Liver (tissue), 8 donors: ENCODE measurements at regions not wholly inside any gene's neighbourhood (a gene's known extent, or its start where the extent isn't known, plus 50 kb on each side); places are given as distances from the start of the nearest gene placed in this dataset.

ENCODE experiments used
- DNase-seq: peaks from one replicate; pipeline ENCODE4 v3.0.0-alpha.2; 2017; ENCODE audit warnings: low spot score
- H3K27ac ChIP-seq, 2 donors: one replicate each; pipeline ENCODE4 v1.7.0; 2013; ENCODE audit warnings: inconsistent platforms in 2 of 2, low read length in 2 of 2, control low read depth in 1 of 2, low read depth in 1 of 2, mild to moderate bottlenecking in 1 of 2
- H3K27me3 ChIP-seq, 4 donors: one replicate each; pipeline versions ENCODE4 v1.6.1 to v1.7.0; 2013; ENCODE audit warnings: low read length in 3 of 4, inconsistent platforms in 1 of 4, mild to moderate bottlenecking in 1 of 4, moderate library complexity in 1 of 4; ENCODE audit not compliant: control insufficient read depth in 4 of 4, insufficient read depth in 4 of 4
- H3K36me3 ChIP-seq, 4 donors: one replicate each; pipeline versions ENCODE4 v1.6.1 to v1.7.0; 2013; ENCODE audit warnings: low read length in 3 of 4, mild to moderate bottlenecking in 3 of 4, low read depth in 1 of 4, moderate library complexity in 1 of 4; ENCODE audit not compliant: control insufficient read depth in 4 of 4, insufficient read depth in 3 of 4
- H3K4me1 ChIP-seq, 4 donors: one replicate each; pipeline versions ENCODE4 v1.6.1 to v1.7.0; 2013; ENCODE audit warnings: low read length in 3 of 4, mild to moderate bottlenecking in 3 of 4, moderate library complexity in 1 of 4; ENCODE audit not compliant: control insufficient read depth in 4 of 4, insufficient read depth in 4 of 4
- H3K4me3 ChIP-seq, 3 donors: one replicate each; pipeline versions ENCODE4 v1.6.1 to v1.7.0; 2013; ENCODE audit warnings: low read length in 3 of 3, control low read depth in 1 of 3, low read depth in 1 of 3, mild to moderate bottlenecking in 1 of 3
- H3K9ac ChIP-seq, 2 donors: one replicate each; pipeline ENCODE4 v1.7.0; 2013; ENCODE audit warnings: low read length in 2 of 2, mild to moderate bottlenecking in 2 of 2, moderate library complexity in 2 of 2, control low read depth in 1 of 2, low read depth in 1 of 2
- H3K9me3 ChIP-seq, 4 donors: one replicate each; pipeline versions ENCODE4 v1.6.1 to v1.7.0; 2013; ENCODE audit warnings: low read length in 3 of 4; ENCODE audit not compliant: control insufficient read depth in 4 of 4
- CTCF ChIP-seq: fragments of 150-350 bp; IDR thresholded peaks from 2 replicates; pipeline ENCODE4 v1.5.1; 2017; ENCODE audit warnings: improper control_type of control experiment, low read depth, low read length; ENCODE audit not compliant: missing input control
- EGR1 ChIP-seq, 2 donors: IDR thresholded peaks; 2 replicates each; pipeline ENCODE4 v1.6.1; 2016 to 2018; ENCODE audit warnings: antibody characterized with exemption in 2 of 2, low read depth in 2 of 2
- FOXA2 ChIP-seq: IDR thresholded peaks from 2 replicates; pipeline ENCODE4 v1.6.1; 2016; ENCODE audit warnings: antibody characterized with exemption
- GABPA ChIP-seq, 2 donors: IDR thresholded peaks in 1 of 2; conservative IDR thresholded peaks in 1 of 2; 2 replicates each; pipeline ENCODE4 v1.6.1; 2016; ENCODE audit warnings: antibody characterized with exemption in 2 of 2, mild to moderate bottlenecking in 1 of 2, moderate library complexity in 1 of 2
- HNF4A ChIP-seq, 2 donors: conservative IDR thresholded peaks; 2 replicates each; pipeline ENCODE4 v1.6.1; 2016; ENCODE audit warnings: antibody characterized with exemption in 2 of 2, mild to moderate bottlenecking in 2 of 2
- NR2F2 ChIP-seq: IDR thresholded peaks from 2 replicates; pipeline ENCODE4 v1.6.1; 2016; ENCODE audit warnings: antibody characterized with exemption
- RAD21 ChIP-seq, 2 donors: IDR thresholded peaks; 2 replicates each; pipeline ENCODE4 v1.6.1; 2016; ENCODE audit warnings: antibody characterized with exemption in 2 of 2, mild to moderate bottlenecking in 2 of 2
- REST ChIP-seq: IDR thresholded peaks from 2 replicates; pipeline ENCODE4 v1.6.1; 2016; ENCODE audit warnings: antibody characterized with exemption, mild to moderate bottlenecking
- RXRA ChIP-seq, 2 donors: IDR thresholded peaks; 2 replicates each; pipeline ENCODE4 v1.6.1; 2017 to 2018; ENCODE audit warnings: antibody characterized with exemption in 2 of 2, mild to moderate bottlenecking in 1 of 2
- SP1 ChIP-seq: IDR thresholded peaks from 2 replicates; pipeline ENCODE4 v1.6.1; 2018; ENCODE audit warnings: antibody characterized with exemption, mild to moderate bottlenecking
- TAF1 ChIP-seq: conservative IDR thresholded peaks from 2 replicates; pipeline ENCODE4 v1.6.1; 2016; ENCODE audit warnings: antibody characterized with exemption, mild to moderate bottlenecking
- YY1 ChIP-seq: IDR thresholded peaks from 2 replicates; pipeline ENCODE4 v1.6.1; 2016; ENCODE audit warnings: antibody characterized with exemption, mild to moderate bottlenecking
- ZBTB33 ChIP-seq: IDR thresholded peaks from 2 replicates; pipeline ENCODE4 v1.6.1; 2016; ENCODE audit warnings: antibody characterized with exemption
- WGBS: extraction: QIAGEN DNeasy Blood & Tissue Kit; methylation state at CpG from one replicate; pipeline ENCODE4 v1.1.7; 2013; 5-methylcytosine and 5-hydroxymethylcytosine counted together
- TF ChIP-seq, protein P1 (sequence below): IDR thresholded peaks from 2 replicates; pipeline ENCODE4 v1.6.1; 2016; ENCODE audit warnings: antibody characterized with exemption
- TF ChIP-seq, protein P2 (sequence below): IDR thresholded peaks from 2 replicates; pipeline ENCODE4 v1.6.1; 2016; ENCODE audit warnings: antibody characterized with exemption
- donor health status: healthy.
- donor health status: healthy.
- donor health status: healthy.
- donor health status: healthy.
- donor health status: healthy.

DNA sequence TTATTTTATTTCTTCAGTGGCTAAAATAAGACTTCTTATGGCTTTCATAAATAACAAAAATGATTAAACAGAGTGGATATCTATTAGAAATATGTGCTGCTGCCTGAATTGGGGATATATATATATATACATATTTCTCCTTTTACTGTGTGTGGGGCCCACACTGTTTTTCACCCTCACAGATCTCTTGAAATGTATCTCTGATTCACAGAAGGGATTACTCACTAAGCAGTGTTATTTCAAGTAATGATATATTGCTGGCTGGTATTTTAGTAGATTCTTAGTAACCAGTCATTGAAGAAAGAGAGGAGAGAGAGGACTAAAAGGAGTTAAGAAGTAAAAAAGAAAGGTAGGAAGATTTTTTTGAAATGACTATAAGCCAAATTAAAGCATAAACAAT is 308.6 kb upstream of the NRP1 start:
- no peaks in the 10 kb centered on the region for H3K27me3 ChIP-seq

DNA sequence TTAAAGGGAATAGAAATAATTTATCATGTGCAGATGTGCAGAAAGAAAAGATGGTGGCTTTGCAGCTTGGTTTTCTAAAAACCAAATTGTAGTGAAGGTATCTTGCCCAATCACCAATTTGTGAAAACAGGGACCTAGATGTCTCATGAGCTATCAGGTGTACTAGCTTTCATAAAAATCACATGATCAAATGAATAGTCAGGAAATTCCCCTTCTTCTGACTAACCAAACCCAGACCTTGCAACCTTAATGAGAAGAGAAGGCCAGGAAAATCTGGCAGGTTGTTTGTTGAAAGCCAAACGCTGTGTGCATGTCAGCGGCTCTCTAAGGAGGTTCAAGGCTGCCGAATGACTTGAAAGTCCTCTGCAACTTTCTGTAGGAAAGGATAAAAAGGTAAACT is 304.4 kb upstream of the NRP1 start:
- no peak overlapping the region for H3K9ac ChIP-seq
- H3K4me1 ChIP-seq, result no peaks in the 10 kb centered on the region
- TF ChIP-seq EGR1 (IDR thresholded peaks at IDR 0.05; ENCODE audit: low read depth in 2 of 2) (no peak), REST (no peak)
- DNase-seq, result no peak
- H3K36me3 ChIP-seq, result no peaks in the 10 kb centered on the region
- no peaks in the 10 kb centered on the region for H3K27me3 ChIP-seq
- H3K4me3 ChIP-seq, result no peak overlapping the region
- H3K27ac ChIP-seq, result no peak overlapping the region
- 92% methylated on average over 3 of the region's 3 CpGs for WGBS
- peaks cover 0 to 3% (median 0%) of the 10 kb centered on the region in 4 donors for H3K9me3 ChIP-seq

More for the DNA sequence above, 308.6 kb upstream of the NRP1 start:
- Histone ChIP-seq H3K9me3 (no peaks in the 10 kb centered on the region), H3K36me3 (no peaks in the 10 kb centered on the region), H3K4me3 (no peak overlapping the region), H3K4me1 (no peaks in the 10 kb centered on the region), H3K9ac (no peak overlapping the region), H3K27ac (no peak overlapping the region)
- no peak for DNase-seq
- TF ChIP-seq CTCF (no peak), SP1 (no peak), GABPA (IDR thresholded peaks at IDR 0.05 in 1 of 2, conservative IDR thresholded peaks at IDR 0.05 in 1 of 2) (no peak), EGR1 (IDR thresholded peaks at IDR 0.05; ENCODE audit: low read depth in 2 of 2) (no peak), RAD21 (IDR thresholded peaks at IDR 0.05) (no peak), FOXA2 (no peak)
- TF ChIP-seq, protein P1, sequence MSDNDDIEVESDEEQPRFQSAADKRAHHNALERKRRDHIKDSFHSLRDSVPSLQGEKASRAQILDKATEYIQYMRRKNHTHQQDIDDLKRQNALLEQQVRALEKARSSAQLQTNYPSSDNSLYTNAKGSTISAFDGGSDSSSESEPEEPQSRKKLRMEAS, result no peak

GRCh38 chr10:33638374-33638773 is 303.9 kb upstream of the NRP1 start:
- H3K36me3 ChIP-seq, result no peaks in the 10 kb centered on the region
- H3K27ac ChIP-seq, result no peak overlapping the region
- no peaks in the 10 kb centered on the region for H3K27me3 ChIP-seq
- DNase-seq, result no peak
- H3K4me3 ChIP-seq, result no peak overlapping the region
- 93% methylated on average over 3 of the region's 3 CpGs for WGBS
- H3K9ac ChIP-seq, result no peak overlapping the region
- H3K4me1 ChIP-seq, result no peaks in the 10 kb centered on the region
- peaks cover 0 to 3% (median 0%) of the 10 kb centered on the region in 4 donors for H3K9me3 ChIP-seq
- TF ChIP-seq SP1 (no peak), GABPA (IDR thresholded peaks at IDR 0.05 in 1 of 2, conservative IDR thresholded peaks at IDR 0.05 in 1 of 2) (no peak), TAF1 (no peak), EGR1 (IDR thresholded peaks at IDR 0.05; ENCODE audit: low read depth in 2 of 2) (no peak), RXRA (IDR thresholded peaks at IDR 0.05) (no peak), FOXA2 (no peak), YY1 (no peak), HNF4A (conservative IDR thresholded peaks at IDR 0.05) (no peak), CTCF (no peak), NR2F2 (no peak), ZBTB33 (no peak)
- TF ChIP-seq, protein P2, sequence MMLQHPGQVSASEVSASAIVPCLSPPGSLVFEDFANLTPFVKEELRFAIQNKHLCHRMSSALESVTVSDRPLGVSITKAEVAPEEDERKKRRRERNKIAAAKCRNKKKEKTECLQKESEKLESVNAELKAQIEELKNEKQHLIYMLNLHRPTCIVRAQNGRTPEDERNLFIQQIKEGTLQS, result no peak
- TF ChIP-seq, protein P1, result no peak
